Dermis microvascular lymphatic vessel endothelial cell (primary cell): ENCODE measurements at regions not wholly inside any gene's neighbourhood (a gene's known extent, or its start where the extent isn't known, plus 50 kb on each side); places are given as distances from the start of the nearest gene placed in this dataset.

Experiments
- DNase-seq, 2 donors: peaks; one replicate each; pipeline versions ENCODE4 v3.0.0 to v3.0.0-alpha.2; 2010; ENCODE audit warnings: low read depth in 2 of 2

GRCh38 chr1:114229368-114229767 lies 75.7 kb upstream of the SYT6 start:
- DNase-seq, result no peak

- no peak for DNase-seq
These were observed 73.4 kb upstream of the SYT6 start for GRCh38 chr1:114227059-114227458.

- no peak for DNase-seq
These were observed 70.7 kb upstream of the SYT6 start for GRCh38 chr1:114224196-114224907.

- no peak for DNase-seq
These were observed 69.3 kb upstream of the SYT6 start for GRCh38 chr1:114222920-114223319.

- DNase-seq, result no peak
These were observed 65.7 kb upstream of the SYT6 start for GRCh38 chr1:114219172-114219868.

- DNase-seq, result no peak
These were observed 64.9 kb upstream of the SYT6 start for GRCh38 chr1:114218361-114219171.

- no peak for DNase-seq
These were observed 62.9 kb upstream of the SYT6 start for GRCh38 chr1:114216431-114217173.

GRCh38 chr1:114215436-114215835 lies 61.8 kb upstream of the SYT6 start:
- no peak for DNase-seq

- DNase-seq, result no peak
These were observed 60.3 kb upstream of the SYT6 start for GRCh38 chr1:114214016-114214415.

- no peak for DNase-seq
These were observed 56.3 kb upstream of the SYT6 start for GRCh38 chr1:114209971-114210370.

- no peak for DNase-seq
These were observed 55.0 kb upstream of the SYT6 start for GRCh38 chr1:114208714-114209113.

GRCh38 chr1:114208106-114208505 lies 54.4 kb upstream of the SYT6 start:
- DNase-seq, result no peak

GRCh38 chr1:114207635-114208034 lies 54.0 kb upstream of the SYT6 start:
- no peak for DNase-seq

- DNase-seq, result no peak
These were observed 52.7 kb upstream of the SYT6 start for GRCh38 chr1:114206392-114206791.

- no peak for DNase-seq
These were observed 50.0 kb upstream of the SYT6 start for GRCh38 chr1:114203595-114204128.
